Endothelial cell of umbilical vein (primary cell): ENCODE measurements at regions not wholly inside any gene's neighbourhood (a gene's known extent, or its start where the extent isn't known, plus 50 kb on each side); places are given as distances from the start of the nearest gene placed in this dataset.

Experiments used
- BruUV-seq: library from RNA; stranded (reverse); fragments of 400-500 nt; replicated peaks from 2 replicates; lab custom pipeline; 2021; lab: Mats Ljungman, UMichigan
- CTCF ChIA-PET: fragments of 300-600, 350-600 bp; sonication (Branson Sonifier 250); formaldehyde crosslinking; loops from one replicate; lab custom pipeline; 2021; ENCODE audit warnings: antibody characterized with exemption, inconsistent platforms; lab: Charles Lee
- POLR2A ChIA-PET: fragments of 300-600, 350-600 bp; sonication (Branson Sonifier 250); formaldehyde crosslinking; loops from one replicate; lab custom pipeline; 2021; ENCODE audit warnings: antibody characterized with exemption, inconsistent platforms; lab: Charles Lee
- DNase-seq: peaks from one replicate; pipeline ENCODE4 v3.0.0-alpha.2; 2011; ENCODE audit warnings: low read depth, low spot score
- FAIRE-seq: peaks from 2 replicates; lab custom pipeline; 2011; peaks lifted over from hg19 to GRCh38; lab: Jason Lieb, UNC
- H2AFZ ChIP-seq: 2 replicates; pipeline ENCODE4 v1.6.0; 2012; ENCODE audit warnings: low read depth, low read length, control low read depth, inconsistent platforms
- H3K27ac ChIP-seq: 2 replicates; pipeline ENCODE4 v1.5.1; 2011; ENCODE audit warnings: low read depth, mild to moderate bottlenecking, control low read depth, low read length, moderate library complexity; ENCODE audit not compliant: insufficient read depth
- H3K27me3 ChIP-seq, 2 experiments: 2 replicates each; pipeline versions ENCODE4 v1.6.0 to v1.6.1; 2011; ENCODE audit warnings: low read length in 2 of 2, mixed read lengths in 1 of 2; ENCODE audit not compliant: control insufficient read depth in 2 of 2, insufficient read depth in 2 of 2
- H3K36me3 ChIP-seq, 2 experiments: 2 replicates in 1 of 2; 3 replicates in 1 of 2; pipeline ENCODE4 v1.5.1; 2011; ENCODE audit warnings: low read length in 2 of 2, mild to moderate bottlenecking in 1 of 2, moderate library complexity in 1 of 2; ENCODE audit not compliant: control insufficient read depth in 2 of 2, insufficient read depth in 2 of 2; ENCODE audit errors: extremely low read depth in 1 of 2
- H3K4me1 ChIP-seq: 3 replicates; pipeline ENCODE4 v1.5.1; 2011; ENCODE audit warnings: mild to moderate bottlenecking, low read length; ENCODE audit not compliant: control insufficient read depth, insufficient read depth; ENCODE audit errors: extremely low read depth
- H3K4me2 ChIP-seq: 2 replicates; pipeline ENCODE4 v1.6.1; 2011; ENCODE audit warnings: low read length, control low read depth, mixed read lengths; ENCODE audit not compliant: insufficient read depth
- H3K4me3 ChIP-seq, 3 experiments: fragments of 200-600 bp in 1 of 3; sonication (generic), shearing (Covaris generic) in 1 of 3; replicated peaks in 1 of 3; 2 replicates each; pipeline ENCODE4 v1.5.1; 2011 to 2016; ENCODE audit warnings: control low read depth in 3 of 3, low read length in 3 of 3, mild to moderate bottlenecking in 2 of 3, inconsistent platforms in 1 of 3, low read depth in 1 of 3, moderate library complexity in 1 of 3; ENCODE audit not compliant: insufficient read depth in 1 of 3
- H3K79me2 ChIP-seq: 2 replicates; pipeline ENCODE4 v1.6.0; 2012; ENCODE audit warnings: low read length, inconsistent platforms; ENCODE audit not compliant: control insufficient read depth, insufficient read depth
- H3K9ac ChIP-seq: replicated peaks from 2 replicates; pipeline ENCODE3; 2011; ENCODE audit warnings: low read length, control low read depth; ENCODE audit not compliant: insufficient read depth; ENCODE audit errors: extremely low read depth
- H3K9me1 ChIP-seq: replicated peaks from 3 replicates; pipeline ENCODE4 v1.6.0; 2011; ENCODE audit warnings: mild to moderate bottlenecking, low read length; ENCODE audit not compliant: control insufficient read depth, insufficient read depth; ENCODE audit errors: extremely low read depth
- H3K9me3 ChIP-seq: replicated peaks from 2 replicates; pipeline ENCODE4 v1.5.1; 2012; ENCODE audit warnings: low read length, inconsistent platforms; ENCODE audit not compliant: control insufficient read depth, insufficient read depth
- H4K20me1 ChIP-seq: replicated peaks from 2 replicates; pipeline ENCODE3; 2011; ENCODE audit warnings: mild to moderate bottlenecking, low read length; ENCODE audit not compliant: control insufficient read depth, insufficient read depth; ENCODE audit errors: extremely low read depth
- EZH2 ChIP-seq: IDR thresholded peaks from 2 replicates; pipeline ENCODE4 v1.6.1; 2012; ENCODE audit warnings: borderline replicate concordance, low read depth, mild to moderate bottlenecking, moderate library complexity, low read length, inconsistent platforms; ENCODE audit not compliant: severe bottlenecking
- FOS ChIP-seq: IDR thresholded peaks from 2 replicates; pipeline ENCODE4 v1.6.1; 2011; ENCODE audit warnings: mild to moderate bottlenecking, low read length, moderate library complexity, borderline replicate concordance; ENCODE audit not compliant: insufficient read depth
- GATA2 ChIP-seq: IDR thresholded peaks from 2 replicates; pipeline ENCODE4 v1.7.0; 2011; ENCODE audit warnings: low read depth, mild to moderate bottlenecking, moderate library complexity, mixed read lengths, low read length; ENCODE audit not compliant: insufficient read length, insufficient read depth
- JUN ChIP-seq: IDR thresholded peaks from 2 replicates; pipeline ENCODE4 v1.6.1; 2011; ENCODE audit warnings: borderline replicate concordance, low read depth; ENCODE audit not compliant: insufficient read length, insufficient read depth
- MYC ChIP-seq: IDR thresholded peaks from one replicate; pipeline ENCODE4 v1.6.1; 2011; ENCODE audit warnings: mild to moderate bottlenecking, low read depth, low read length
- POLR2A ChIP-seq: IDR thresholded peaks from 2 replicates; pipeline ENCODE4 v1.6.1; 2012; ENCODE audit warnings: low read depth, mild to moderate bottlenecking, control low read depth, low read length
- POLR2AphosphoS5 ChIP-seq: IDR thresholded peaks from 2 replicates; pipeline ENCODE4 v1.6.1; 2012; ENCODE audit warnings: low read depth, mild to moderate bottlenecking, control low read depth, low read length, moderate library complexity; ENCODE audit not compliant: insufficient read depth
- dilution Hi-C: fragments of 300-500 bp; cut with MboI; formaldehyde crosslinking; loops from one replicate; pipeline ENCODE4 v1.15.0; 2019; ENCODE audit warnings: low sequenced_read_pairs; ENCODE audit not compliant: extremely low pct_ligation_motif_present
- intact Hi-C: fragments of 100-400 bp; cut with micrococcal nuclease; formaldehyde crosslinking; loops from one replicate; pipeline ENCODE4 v1.10.0; 2022
- TF ChIP-seq, protein P1 (sequence below), 2 donors: IDR thresholded peaks; 1 replicate in 1 of 2; 2 replicates in 1 of 2; pipeline ENCODE4 v1.5.1; 2011; ENCODE audit warnings: low read length in 2 of 2, mild to moderate bottlenecking in 2 of 2, moderate library complexity in 2 of 2, control low read depth in 1 of 2, inconsistent platforms in 1 of 2, low read depth in 1 of 2; ENCODE audit not compliant: insufficient read depth in 1 of 2; ENCODE audit errors: extremely low read depth in 1 of 2
- TF ChIP-seq, protein P2 (sequence below): IDR thresholded peaks from 2 replicates; pipeline ENCODE4 v1.6.1; 2011; ENCODE audit not compliant: insufficient read depth, insufficient read length

- Histone ChIP-seq H3K27me3 (no peaks in the 10 kb centered on the region), H3K36me3 (no peaks in the 10 kb centered on the region), H3K9me1 (no peaks in the 10 kb centered on the region), H3K79me2 (no peaks in the 10 kb centered on the region), H2AFZ (no peak overlapping the region), H3K4me3 (no peak overlapping the region), H3K9ac (no peak overlapping the region), H3K9me3 (peaks cover 8% of the 10 kb centered on the region), H3K27ac (no peak overlapping the region), H3K4me1 (no peaks in the 10 kb centered on the region), H3K4me2 (no peak overlapping the region), H4K20me1 (no peaks in the 10 kb centered on the region)
- dilution Hi-C loops, result no loop called here
- intact Hi-C loops, result no loop called here
- FAIRE-seq, result no peak
- BruUV-seq, result no TSS peak
- POLR2A ChIA-PET, result no interaction called here
- CTCF ChIA-PET, result no interaction called here
- no peak for DNase-seq
- no peak for TF ChIP-seq EZH2
- no peak for TF ChIP-seq GATA2
- TF ChIP-seq, protein P1, sequence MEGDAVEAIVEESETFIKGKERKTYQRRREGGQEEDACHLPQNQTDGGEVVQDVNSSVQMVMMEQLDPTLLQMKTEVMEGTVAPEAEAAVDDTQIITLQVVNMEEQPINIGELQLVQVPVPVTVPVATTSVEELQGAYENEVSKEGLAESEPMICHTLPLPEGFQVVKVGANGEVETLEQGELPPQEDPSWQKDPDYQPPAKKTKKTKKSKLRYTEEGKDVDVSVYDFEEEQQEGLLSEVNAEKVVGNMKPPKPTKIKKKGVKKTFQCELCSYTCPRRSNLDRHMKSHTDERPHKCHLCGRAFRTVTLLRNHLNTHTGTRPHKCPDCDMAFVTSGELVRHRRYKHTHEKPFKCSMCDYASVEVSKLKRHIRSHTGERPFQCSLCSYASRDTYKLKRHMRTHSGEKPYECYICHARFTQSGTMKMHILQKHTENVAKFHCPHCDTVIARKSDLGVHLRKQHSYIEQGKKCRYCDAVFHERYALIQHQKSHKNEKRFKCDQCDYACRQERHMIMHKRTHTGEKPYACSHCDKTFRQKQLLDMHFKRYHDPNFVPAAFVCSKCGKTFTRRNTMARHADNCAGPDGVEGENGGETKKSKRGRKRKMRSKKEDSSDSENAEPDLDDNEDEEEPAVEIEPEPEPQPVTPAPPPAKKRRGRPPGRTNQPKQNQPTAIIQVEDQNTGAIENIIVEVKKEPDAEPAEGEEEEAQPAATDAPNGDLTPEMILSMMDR (IDR thresholded peaks at IDR 0.05; ENCODE audit: extremely low read depth in 1 of 2, insufficient read depth in 1 of 2, low read depth in 1 of 2, low read length in 2 of 2), result no peak
- TF ChIP-seq, protein P2, sequence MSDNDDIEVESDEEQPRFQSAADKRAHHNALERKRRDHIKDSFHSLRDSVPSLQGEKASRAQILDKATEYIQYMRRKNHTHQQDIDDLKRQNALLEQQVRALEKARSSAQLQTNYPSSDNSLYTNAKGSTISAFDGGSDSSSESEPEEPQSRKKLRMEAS, result no peak
- TF ChIP-seq JUN, result no peak
- TF ChIP-seq MYC, result no peak
- TF ChIP-seq POLR2AphosphoS5, result no peak
- no peak for TF ChIP-seq FOS
- TF ChIP-seq POLR2A, result no peak
Measured at GRCh38 chr22:49141761-49142160, 685.9 kb downstream of the BRD1 start.
